HepG2 (cell line): ENCODE measurements at regions not wholly inside any gene's neighbourhood (a gene's known extent, or its start where the extent isn't known, plus 50 kb on each side); places are given as distances from the start of the nearest gene placed in this dataset.

ENCODE experiments used
- AGO1 ChIP-seq: fragments of 200-400 bp; formaldehyde crosslinking; IDR thresholded peaks from 2 replicates; pipeline ENCODE4 v1.6.1; 2017; ENCODE audit warnings: mild to moderate bottlenecking, low read depth, low read length, moderate library complexity; ENCODE audit not compliant: poor library complexity, severe bottlenecking
- MBNL3 ChIP-seq: fragments of 250-450 bp; sonication (Bioruptor Pico); conservative IDR thresholded peaks from 2 replicates; pipeline ENCODE4 v1.8.0; 2022; ENCODE audit warnings: mild to moderate bottlenecking, inconsistent platforms
- STAT5B ChIP-seq: sonication (generic); formaldehyde crosslinking; IDR thresholded peaks from 2 replicates; pipeline ENCODE4 v1.4.0; 2020; ENCODE audit warnings: missing genetic modification reagents
- ZNF570 ChIP-seq: sonication (generic); formaldehyde crosslinking; IDR thresholded peaks from 2 replicates; pipeline ENCODE4 v1.4.0; 2020; ENCODE audit warnings: mild to moderate bottlenecking, missing genetic modification reagents, borderline replicate concordance
- TF ChIP-seq, protein P1 (sequence below): sonication (generic); formaldehyde crosslinking; IDR thresholded peaks from 2 replicates; pipeline ENCODE4 v1.4.0; 2020; ENCODE audit warnings: mild to moderate bottlenecking, missing genetic modification reagents
- TF ChIP-seq, protein P2 (sequence below): sonication (generic); formaldehyde crosslinking; IDR thresholded peaks from 2 replicates; pipeline ENCODE4 v1.5.1; 2020; ENCODE audit warnings: missing genetic modification reagents, mild to moderate bottlenecking, borderline replicate concordance

- TF ChIP-seq, protein P1, sequence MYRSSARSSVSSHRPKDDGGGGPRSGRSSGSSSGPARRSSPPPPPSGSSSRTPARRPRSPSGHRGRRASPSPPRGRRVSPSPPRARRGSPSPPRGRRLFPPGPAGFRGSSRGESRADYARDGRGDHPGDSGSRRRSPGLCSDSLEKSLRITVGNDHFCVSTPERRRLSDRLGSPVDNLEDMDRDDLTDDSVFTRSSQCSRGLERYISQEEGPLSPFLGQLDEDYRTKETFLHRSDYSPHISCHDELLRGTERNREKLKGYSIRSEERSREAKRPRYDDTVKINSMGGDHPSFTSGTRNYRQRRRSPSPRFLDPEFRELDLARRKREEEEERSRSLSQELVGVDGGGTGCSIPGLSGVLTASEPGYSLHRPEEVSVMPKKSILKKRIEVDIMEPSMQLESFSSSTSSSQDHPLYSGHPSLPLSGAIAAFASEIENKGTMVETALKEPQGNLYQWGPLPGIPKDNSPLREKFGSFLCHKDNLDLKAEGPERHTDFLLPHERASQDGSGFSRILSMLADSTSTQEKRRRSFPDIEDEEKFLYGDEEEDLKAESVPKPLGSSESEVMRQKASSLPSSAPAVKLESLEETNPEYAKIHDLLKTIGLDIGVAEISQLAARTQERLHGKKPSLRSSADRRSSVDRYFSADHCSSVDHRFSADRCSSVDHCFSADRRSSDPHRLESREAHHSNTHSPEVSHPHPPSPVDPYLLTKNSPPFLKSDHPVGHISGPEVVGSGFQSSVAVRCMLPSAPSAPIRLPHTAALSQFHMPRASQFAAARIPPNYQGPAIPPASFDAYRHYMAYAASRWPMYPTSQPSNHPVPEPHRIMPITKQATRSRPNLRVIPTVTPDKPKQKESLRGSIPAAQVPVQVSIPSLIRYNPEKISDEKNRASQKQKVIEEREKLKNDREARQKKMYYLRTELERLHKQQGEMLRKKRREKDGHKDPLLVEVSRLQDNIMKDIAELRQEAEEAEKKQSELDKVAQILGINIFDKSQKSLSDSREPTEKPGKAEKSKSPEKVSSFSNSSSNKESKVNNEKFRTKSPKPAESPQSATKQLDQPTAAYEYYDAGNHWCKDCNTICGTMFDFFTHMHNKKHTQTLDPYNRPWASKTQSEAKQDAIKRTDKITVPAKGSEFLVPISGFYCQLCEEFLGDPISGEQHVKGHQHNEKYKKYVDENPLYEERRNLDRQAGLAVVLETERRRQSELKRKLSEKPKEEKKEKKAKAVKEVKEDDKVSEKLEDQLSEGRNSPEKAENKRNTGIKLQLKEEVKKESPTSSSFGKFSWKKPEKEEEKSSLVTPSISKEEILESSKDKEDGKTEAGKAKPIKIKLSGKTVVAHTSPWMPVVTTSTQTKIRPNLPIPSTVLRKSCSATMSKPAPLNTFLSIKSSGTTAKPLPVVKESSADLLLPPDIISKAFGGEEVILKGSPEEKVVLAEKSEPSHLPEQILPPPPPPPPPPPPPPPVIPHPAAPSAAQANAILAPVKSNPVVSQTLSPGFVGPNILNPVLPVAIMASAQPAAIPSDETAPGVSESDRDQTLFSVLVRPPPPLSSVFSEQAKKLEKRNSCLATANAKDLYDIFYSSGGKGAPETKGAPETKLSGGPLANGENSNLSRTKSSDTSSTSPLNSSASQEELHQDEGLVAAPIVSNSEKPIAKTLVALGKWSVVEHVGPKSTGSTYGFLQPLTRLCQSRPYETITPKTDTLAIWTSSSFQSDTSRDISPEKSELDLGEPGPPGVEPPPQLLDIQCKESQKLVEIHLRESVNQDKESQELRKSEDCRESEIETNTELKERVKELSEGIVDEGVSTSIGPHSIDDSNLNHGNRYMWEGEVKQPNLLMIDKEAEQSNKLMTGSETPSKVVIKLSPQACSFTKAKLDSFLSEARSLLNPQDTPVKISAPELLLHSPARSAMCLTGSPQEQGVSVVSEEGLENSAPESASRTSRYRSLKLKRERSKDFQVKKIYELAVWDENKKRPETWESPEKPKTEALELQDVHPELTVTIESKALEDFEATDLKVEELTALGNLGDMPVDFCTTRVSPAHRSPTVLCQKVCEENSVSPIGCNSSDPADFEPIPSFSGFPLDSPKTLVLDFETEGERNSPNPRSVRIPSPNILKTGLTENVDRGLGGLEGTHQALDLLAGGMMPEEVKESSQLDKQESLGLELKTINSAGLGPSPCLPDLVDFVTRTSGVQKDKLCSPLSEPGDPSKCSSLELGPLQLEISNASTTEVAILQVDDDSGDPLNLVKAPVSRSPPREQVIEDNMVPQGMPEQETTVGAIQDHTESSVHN (CRISPR knock-in tag), result no peak
- TF ChIP-seq ZNF570 (CRISPR knock-in tag) (no peak), AGO1 (no peak), STAT5B (CRISPR knock-in tag) (no peak), MBNL3 (CRISPR knock-in tag) (no peak)
- TF ChIP-seq, protein P2, sequence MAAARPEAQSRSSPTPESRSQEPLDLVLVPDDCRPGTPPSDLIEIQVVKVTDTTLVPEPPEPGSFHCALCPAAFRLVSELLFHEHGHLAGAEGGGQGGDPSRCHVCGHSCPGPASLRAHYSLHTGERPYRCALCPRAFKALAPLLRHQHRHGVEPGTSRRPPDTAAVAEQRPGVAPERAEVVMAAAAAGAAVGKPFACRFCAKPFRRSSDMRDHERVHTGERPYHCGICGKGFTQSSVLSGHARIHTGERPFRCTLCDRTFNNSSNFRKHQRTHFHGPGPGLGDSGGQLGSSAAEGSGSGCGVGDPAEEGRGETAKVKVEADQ (CRISPR knock-in tag), result no peak
Measured at GRCh38 chr9:26148128-26148527, 469.9 kb upstream of the TUSC1 start.
